ENCODE measurements at regions not wholly inside any gene's neighbourhood (a gene's known extent, or its start where the extent isn't known, plus 50 kb on each side); places are given as distances from the start of the nearest gene placed in this dataset.

- TF ChIP-seq ZNF275 (CRISPR knock-in tag; IDR thresholded peaks at IDR 0.05; ENCODE audit: borderline replicate concordance) = peak; percentile 37; the same call in 1 of the 2 replicates
- 0 out of 2 replicates have a peak, but pooled peaks have one; percentile 27 for TF ChIP-seq TSC22D2 (CRISPR knock-in tag; IDR thresholded peaks at IDR 0.05; ENCODE audit: borderline replicate concordance)
- TF ChIP-seq SIX4 (CRISPR knock-in tag; IDR thresholded peaks at IDR 0.05) = 0 out of 2 replicates have a peak, but pooled peaks have one; percentile 3
- TF ChIP-seq MAX (IDR thresholded peaks at IDR 0.05) = 0 out of 2 replicates have a peak, but pooled peaks have one; percentile 32
- peak; percentile 43; the same call in 1 of the 2 replicates for TF ChIP-seq ZNF878 (CRISPR knock-in tag; IDR thresholded peaks at IDR 0.05)
- peak in 1 of 2 experiments; percentile 16; a peak in 1 of 4 replicates for TF ChIP-seq POLR2A (IDR thresholded peaks at IDR 0.05; ENCODE audit: insufficient read depth in 1 of 2, low read depth in 2 of 2, low read length in 2 of 2)
- peak; percentile 84; the same call in 1 of the 2 replicates for TF ChIP-seq ZKSCAN8 (CRISPR knock-in tag; IDR thresholded peaks at IDR 0.05; ENCODE audit: borderline replicate concordance)
- TF ChIP-seq ZNF83 (CRISPR knock-in tag; IDR thresholded peaks at IDR 0.05; ENCODE audit: borderline replicate concordance) = no peak
- TF ChIP-seq HNF1B (CRISPR knock-in tag; IDR thresholded peaks at IDR 0.05) = 0 out of 2 replicates have a peak, but pooled peaks have one; percentile 27
- peak; percentile 36; the same call in 1 of the 2 replicates for TF ChIP-seq ESRRA (CRISPR knock-in tag; IDR thresholded peaks at IDR 0.05; ENCODE audit: low read depth)
- TF ChIP-seq SIX1 (CRISPR knock-in tag; IDR thresholded peaks at IDR 0.05; ENCODE audit: borderline replicate concordance) = peak; percentile 34; the same call in 1 of the 2 replicates
- TF ChIP-seq RCOR2 (CRISPR knock-in tag; IDR thresholded peaks at IDR 0.05) = peak; percentile 51; the same call in 1 of the 2 replicates
- no peak for TF ChIP-seq ATF2 (CRISPR knock-in tag; IDR thresholded peaks at IDR 0.05)
- peak; percentile 63 for TF ChIP-seq MED1 (CRISPR knock-in tag; IDR thresholded peaks at IDR 0.05)
- peak; percentile 41; the same call in 1 of the 2 replicates for TF ChIP-seq ZBTB43 (CRISPR knock-in tag; conservative IDR thresholded peaks at IDR 0.05)
- peak; percentile 28; the same call in 1 of the 2 replicates for TF ChIP-seq NR2F6 (IDR thresholded peaks at IDR 0.05)
- TF ChIP-seq NR2F6 (CRISPR knock-in tag; IDR thresholded peaks at IDR 0.05) = 0 out of 2 replicates have a peak, but pooled peaks have one; percentile 5
- peak; percentile 41; the same call in 1 of the 2 replicates for TF ChIP-seq ZBTB37 (CRISPR knock-in tag; IDR thresholded peaks at IDR 0.05)
- 0 out of 2 replicates have a peak, but pooled peaks have one; percentile 22 for TF ChIP-seq ZNF3 (CRISPR knock-in tag; IDR thresholded peaks at IDR 0.05)
- no peak for TF ChIP-seq ATF6 (CRISPR knock-in tag; conservative IDR thresholded peaks at IDR 0.05)
Observed at GRCh38 chr6:138560130-138560860, 61.0 kb upstream of the NHSL1 start (continued).
